Middle frontal gyrus (tissue), 1 donor: ENCODE measurements at regions not wholly inside any gene's neighbourhood (a gene's known extent, or its start where the extent isn't known, plus 50 kb on each side); places are given as distances from the start of the nearest gene placed in this dataset.

ENCODE experiments used
- DNase-seq: peaks from one replicate; pipeline ENCODE4 v3.0.0-alpha.2; 2015; ENCODE audit warnings: low spot score; ENCODE audit errors: extremely low spot score

- no peak for DNase-seq
These were observed 97.9 kb upstream of the ZNF469 start for GRCh38 chr16:88284626-88285513.

DNA sequence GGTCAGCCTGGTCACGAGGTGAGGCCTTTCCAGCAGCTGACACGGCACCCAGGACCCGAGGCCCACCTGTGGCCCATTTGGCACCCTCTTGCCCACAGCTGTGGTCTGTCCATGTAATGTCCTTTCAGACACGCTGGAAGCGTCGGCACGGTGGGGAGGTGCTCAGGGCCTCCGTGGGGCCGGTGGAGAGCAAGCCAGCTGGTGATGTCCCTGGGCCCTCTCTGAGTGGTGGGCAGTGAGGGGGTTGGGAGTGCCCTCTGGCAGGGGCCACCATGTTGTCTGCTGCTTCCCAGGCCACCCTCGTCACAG lies 97.3 kb upstream of the ZNF469 start:
- no peak for DNase-seq

DNA sequence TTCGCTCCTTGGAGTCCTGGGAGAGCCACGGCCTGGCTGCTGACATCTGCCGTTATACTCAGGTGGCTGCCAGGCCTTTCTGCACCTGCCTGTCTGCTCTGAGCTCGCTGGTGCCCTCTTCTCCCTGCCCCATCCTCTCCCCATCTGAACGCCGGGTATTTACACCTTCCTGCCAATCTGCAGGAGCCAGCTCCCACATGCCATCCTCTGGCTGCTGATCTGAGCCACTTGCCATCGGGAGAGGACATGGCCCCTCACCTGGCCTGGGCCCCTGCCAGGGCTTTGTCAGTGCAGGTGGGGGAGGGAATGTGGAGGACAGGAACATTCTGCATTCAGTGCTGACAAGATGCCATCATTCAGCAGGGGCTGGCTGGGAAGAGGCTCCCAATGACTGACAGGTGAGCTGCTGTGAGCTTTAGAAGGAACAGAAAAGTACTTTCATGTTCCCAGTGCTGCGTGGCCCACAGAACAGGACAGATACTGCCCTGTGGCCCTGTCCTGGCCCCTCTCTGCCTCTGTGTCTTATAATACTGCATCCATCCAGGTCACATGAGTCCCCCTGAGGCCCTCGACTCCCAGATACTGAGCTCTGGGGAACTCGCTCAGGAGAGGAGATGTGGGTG lies 96.3 kb upstream of the ZNF469 start:
- no peak for DNase-seq

GRCh38 chr16:88287219-88287618 lies 95.5 kb upstream of the ZNF469 start:
- no peak for DNase-seq

DNA sequence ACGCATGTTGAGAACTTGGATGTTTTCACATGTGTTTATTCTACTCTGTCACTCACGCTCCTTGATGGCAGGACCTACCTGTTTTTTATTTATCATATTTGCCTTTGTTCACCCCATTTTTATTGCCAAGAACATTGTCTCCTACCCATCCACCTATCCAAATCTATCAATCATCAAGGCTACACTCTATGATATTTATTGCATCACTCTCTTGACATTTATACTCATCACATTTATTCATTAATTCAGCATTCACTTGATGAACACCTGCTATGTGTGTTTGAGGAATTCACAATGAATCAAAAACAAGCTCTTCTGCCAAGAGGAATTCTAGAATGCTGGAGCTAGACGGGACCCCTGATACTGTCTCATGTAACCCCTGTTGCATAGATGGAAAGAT lies 94.5 kb upstream of the ZNF469 start:
- DNase-seq = no peak

DNA sequence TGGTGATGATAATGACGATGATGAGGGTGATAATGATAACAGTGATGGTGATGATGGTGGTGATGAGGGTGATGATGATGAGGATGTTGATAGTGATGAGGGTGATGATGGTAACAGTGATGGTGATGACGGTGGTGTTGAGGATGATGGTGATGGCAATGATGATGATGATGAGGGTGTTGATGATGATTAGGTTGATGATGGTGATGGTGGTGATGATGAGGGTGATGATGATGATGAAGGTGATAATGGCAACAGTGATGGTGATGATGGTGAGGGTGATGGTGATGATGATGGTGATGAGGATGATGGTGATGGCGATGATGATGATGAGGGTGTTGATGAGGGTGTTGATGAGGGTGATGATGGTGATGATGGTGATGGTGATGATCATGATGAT lies 93.8 kb upstream of the ZNF469 start:
- no peak for DNase-seq

- DNase-seq = no peak
These were observed 93.2 kb upstream of the ZNF469 start for GRCh38 chr16:88289561-88289960.

DNA sequence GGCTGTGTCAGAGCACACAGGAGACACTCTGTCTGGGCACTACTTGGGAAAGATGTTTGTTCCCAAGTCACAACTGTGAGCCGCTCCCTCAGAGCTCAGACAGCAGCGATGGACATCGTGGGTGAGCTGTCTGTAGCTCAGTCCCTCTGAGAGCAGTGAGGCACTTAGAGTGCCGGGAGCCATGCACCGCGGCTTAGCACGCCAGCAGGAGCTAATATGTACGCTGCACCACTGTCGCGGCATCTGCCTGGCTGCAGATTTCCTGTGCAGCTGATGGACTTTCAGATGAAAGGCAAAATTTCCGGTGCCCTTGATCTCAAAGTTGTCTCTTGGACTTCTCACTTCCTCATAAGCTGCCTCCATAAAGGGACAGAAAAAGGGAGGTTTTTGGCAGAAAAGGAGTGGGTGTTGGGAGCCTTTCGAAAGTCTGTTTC lies 92.8 kb upstream of the ZNF469 start:
- no peak for DNase-seq

DNA sequence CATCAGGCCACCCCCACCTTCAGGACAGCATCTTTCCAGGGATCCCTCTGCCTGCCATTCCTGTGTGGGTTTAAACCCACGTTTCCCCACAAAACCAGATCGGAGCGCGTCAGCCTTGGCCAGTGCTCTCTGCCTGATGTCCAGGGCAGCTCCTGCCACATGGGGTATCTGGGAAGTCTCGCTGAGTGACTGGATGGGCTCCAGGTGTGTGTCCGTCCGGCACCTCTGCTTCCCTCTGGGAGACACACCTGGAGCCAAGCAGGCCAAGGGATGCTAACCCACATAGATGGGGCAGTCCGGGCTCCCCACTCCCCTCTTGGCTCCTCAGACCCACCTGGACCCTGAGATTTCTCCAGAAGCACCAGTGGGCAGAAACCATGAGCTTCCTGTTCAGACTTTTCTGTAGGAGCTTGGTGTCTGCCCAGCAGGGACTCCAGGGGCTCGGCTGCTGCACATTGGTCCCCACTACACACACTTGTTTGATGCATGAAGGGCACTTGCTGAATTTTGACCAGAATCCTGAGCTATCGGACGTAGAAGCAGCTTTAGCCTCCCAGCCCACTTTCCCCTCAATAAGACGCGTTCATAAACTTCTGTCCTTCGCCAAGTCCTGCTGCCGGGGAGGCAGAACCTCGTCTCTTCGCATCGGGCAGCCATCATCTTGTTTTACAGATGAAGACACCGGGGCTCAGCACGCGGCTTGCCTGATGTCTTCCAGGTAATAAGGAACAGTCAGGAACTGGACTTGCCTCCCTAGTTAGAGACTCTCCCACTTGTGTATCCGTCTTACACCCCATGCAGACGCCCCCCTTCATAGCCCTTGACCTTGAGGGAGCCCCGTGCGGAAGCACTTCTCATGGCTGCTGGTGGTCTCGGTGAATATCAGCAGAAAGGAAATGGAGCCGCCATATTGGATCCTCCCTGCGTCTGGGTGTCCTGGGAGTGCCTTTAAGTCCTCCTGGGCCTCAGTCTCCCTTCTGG lies 91.6 kb upstream of the ZNF469 start:
- no peak for DNase-seq

DNA sequence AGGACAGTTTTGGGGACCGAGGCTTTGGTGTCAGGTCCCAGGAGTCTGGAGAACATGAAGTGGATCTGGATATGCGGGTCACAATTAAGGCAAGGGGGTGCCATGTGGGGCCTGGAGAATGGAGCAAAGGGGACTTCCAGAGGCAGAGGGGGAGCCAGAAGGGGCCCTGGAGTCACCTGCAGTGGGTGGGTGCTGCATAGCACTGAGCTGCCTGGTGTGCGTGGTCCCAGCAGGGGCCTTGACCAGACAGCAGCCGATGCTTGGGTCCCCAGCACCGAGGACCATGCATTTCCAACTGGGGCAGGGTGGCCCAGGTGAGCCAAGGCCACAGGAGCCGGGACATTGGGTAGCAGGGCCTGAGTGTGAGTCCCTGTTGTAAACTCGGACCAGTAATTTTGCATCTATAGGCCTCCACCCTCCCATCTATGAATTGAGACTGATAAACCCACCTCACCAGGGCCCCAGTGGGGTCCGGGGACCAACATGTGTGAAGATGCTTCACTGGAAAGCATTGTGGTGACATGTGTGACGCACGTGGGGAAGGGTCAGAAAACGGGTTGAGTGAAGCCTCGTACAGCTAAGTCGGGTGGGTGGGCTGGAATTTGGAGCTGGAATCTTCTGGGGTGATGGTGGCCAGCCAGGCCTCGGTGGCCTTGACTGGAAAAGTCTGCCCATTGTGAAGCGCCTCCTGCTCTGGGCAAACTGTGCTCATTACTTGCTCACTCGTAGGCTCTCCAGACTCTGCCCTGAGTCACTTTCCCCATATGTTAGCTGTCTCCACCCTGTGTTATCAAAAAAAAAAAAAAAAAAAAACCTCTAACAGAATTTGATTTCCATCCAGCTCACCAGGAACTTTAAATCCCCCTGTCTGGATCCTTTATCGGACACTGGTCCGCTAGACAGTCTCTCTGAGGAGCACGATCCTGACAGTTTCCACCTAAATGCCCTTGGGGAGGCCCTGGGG lies 90.5 kb upstream of the ZNF469 start:
- no peak for DNase-seq

DNA sequence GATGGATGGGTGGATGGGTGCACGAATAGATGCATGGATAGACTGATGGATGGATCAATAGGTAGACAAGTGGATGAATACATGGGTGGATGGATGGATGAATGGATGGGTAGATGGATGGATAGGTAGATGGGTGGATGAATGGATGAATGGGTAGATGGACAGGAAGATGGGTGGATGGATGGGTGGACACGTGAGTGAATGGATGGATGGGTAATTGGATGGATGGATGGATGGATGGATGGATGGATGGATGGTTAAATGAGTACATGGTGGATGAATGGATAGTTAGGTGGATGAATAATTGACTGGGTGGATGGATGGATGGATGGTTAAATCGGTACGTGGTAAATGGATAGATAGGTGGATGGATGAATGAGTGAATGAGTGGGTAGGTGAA lies 89.7 kb upstream of the ZNF469 start:
- DNase-seq = no peak

- no peak for DNase-seq
These were observed 86.9 kb upstream of the ZNF469 start for GRCh38 chr16:88295671-88296436.

- no peak for DNase-seq
These were observed 86.2 kb upstream of the ZNF469 start for GRCh38 chr16:88296437-88297177.

DNA sequence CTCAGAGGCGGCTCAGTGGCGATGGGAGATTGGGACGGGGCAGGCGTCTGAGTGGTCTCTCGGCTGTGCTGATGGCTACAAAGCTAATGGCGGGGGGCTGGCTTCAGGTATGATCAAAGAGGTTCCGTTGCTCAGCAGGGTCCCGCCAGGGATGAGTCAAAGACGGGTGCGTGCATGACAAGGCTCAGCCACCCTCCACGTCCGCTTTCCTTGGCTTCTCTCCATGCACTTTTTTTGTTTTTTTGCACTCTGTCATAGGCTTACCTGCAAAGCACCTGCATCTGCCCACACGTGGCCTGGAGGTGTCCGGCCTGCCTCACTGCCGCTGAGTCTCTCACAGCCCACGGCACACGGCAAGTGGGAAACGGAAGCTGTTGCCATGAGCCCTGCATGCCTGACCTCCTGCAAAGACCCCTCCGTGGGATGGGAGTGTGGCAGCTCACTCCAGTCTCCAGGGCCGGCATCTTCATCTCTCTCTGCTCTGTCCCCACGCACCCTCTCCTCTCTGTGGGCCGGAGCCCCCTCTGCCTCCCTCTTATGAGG lies 85.5 kb upstream of the ZNF469 start:
- no peak for DNase-seq

- no peak for DNase-seq
These were observed 84.5 kb upstream of the ZNF469 start for GRCh38 chr16:88298181-88298832.

- DNase-seq = no peak
These were observed 83.7 kb upstream of the ZNF469 start for GRCh38 chr16:88298833-88299745.

GRCh38 chr16:88299751-88300462 lies 82.9 kb upstream of the ZNF469 start:
- no peak for DNase-seq
